ENCODE measurements at regions not wholly inside any gene's neighbourhood (a gene's known extent, or its start where the extent isn't known, plus 50 kb on each side); places are given as distances from the start of the nearest gene placed in this dataset.

GRCh38 chr20:7348253-7348652 is 580.8 kb downstream of the BMP2 start:
- Histone ChIP-seq H3K4me3 (ENCODE audit: low read depth in 1 of 3, low read length in 3 of 3) (no peak overlapping the region), H3K9ac (ENCODE audit: low read depth in 1 of 2, low read length in 2 of 2) (no peak overlapping the region), H3K36me3 (ENCODE audit: control insufficient read depth in 4 of 4, insufficient read depth in 3 of 4, low read depth in 1 of 4, low read length in 3 of 4) (no peaks in the 10 kb centered on the region), H3K4me1 (ENCODE audit: control insufficient read depth in 4 of 4, insufficient read depth in 4 of 4, low read length in 3 of 4) (no peaks in the 10 kb centered on the region), H3K9me3 (ENCODE audit: control insufficient read depth in 4 of 4, low read length in 3 of 4) (no peaks in the 10 kb centered on the region), H3K27ac (ENCODE audit: low read depth in 1 of 2, low read length in 2 of 2) (no peak overlapping the region), H3K27me3 (ENCODE audit: control insufficient read depth in 4 of 4, insufficient read depth in 4 of 4, low read length in 3 of 4) (no peaks in the 10 kb centered on the region)
- 97% methylated on average over 1 of the region's 1 CpG for WGBS
- TF ChIP-seq GABPA (IDR thresholded peaks at IDR 0.05 in 1 of 2, conservative IDR thresholded peaks at IDR 0.05 in 1 of 2), result no peak
- no peak for TF ChIP-seq SP1 (IDR thresholded peaks at IDR 0.05)
- TF ChIP-seq CTCF (IDR thresholded peaks at IDR 0.05; ENCODE audit: low read depth, low read length, missing input control), result no peak
- no peak for TF ChIP-seq HNF4G (IDR thresholded peaks at IDR 0.05)
- TF ChIP-seq FOXA2 (IDR thresholded peaks at IDR 0.05), result no peak
- no peak for TF ChIP-seq REST (IDR thresholded peaks at IDR 0.05)
- no peak for TF ChIP-seq MAX (IDR thresholded peaks at IDR 0.05)
- no peak for DNase-seq (ENCODE audit: low spot score)

- H3K27ac ChIP-seq (ENCODE audit: low read depth in 1 of 2, low read length in 2 of 2), result no peak overlapping the region
- no peak overlapping the region for H3K4me3 ChIP-seq (ENCODE audit: low read depth in 1 of 3, low read length in 3 of 3)
- H3K9ac ChIP-seq (ENCODE audit: low read depth in 1 of 2, low read length in 2 of 2), result no peak overlapping the region
- no peaks in the 10 kb centered on the region for H3K4me1 ChIP-seq (ENCODE audit: control insufficient read depth in 4 of 4, insufficient read depth in 4 of 4, low read length in 3 of 4)
- no peak for DNase-seq (ENCODE audit: low spot score)
- H3K27me3 ChIP-seq (ENCODE audit: control insufficient read depth in 4 of 4, insufficient read depth in 4 of 4, low read length in 3 of 4), result no peaks in the 10 kb centered on the region
- no peak for TF ChIP-seq HNF4G (IDR thresholded peaks at IDR 0.05)
- no peak for TF ChIP-seq EGR1 (IDR thresholded peaks at IDR 0.05; ENCODE audit: low read depth in 2 of 2)
- TF ChIP-seq JUND (IDR thresholded peaks at IDR 0.05), result no peak
- TF ChIP-seq MAX (IDR thresholded peaks at IDR 0.05), result no peak
- no peak for TF ChIP-seq TAF1 (conservative IDR thresholded peaks at IDR 0.05)
- no peak for TF ChIP-seq REST (IDR thresholded peaks at IDR 0.05)
- TF ChIP-seq SP1 (IDR thresholded peaks at IDR 0.05), result no peak
- 41% methylated on average over 9 of the region's 9 CpGs for WGBS
- no peaks in the 10 kb centered on the region for H3K36me3 ChIP-seq (ENCODE audit: control insufficient read depth in 4 of 4, insufficient read depth in 3 of 4, low read depth in 1 of 4, low read length in 3 of 4)
- no peaks in the 10 kb centered on the region for H3K9me3 ChIP-seq (ENCODE audit: control insufficient read depth in 4 of 4, low read length in 3 of 4)
Measured at GRCh38 chr20:7352165-7352564, 584.7 kb downstream of the BMP2 start.

Measured in liver (tissue), 8 donors.